ENCODE measurements at regions not wholly inside any gene's neighbourhood (a gene's known extent, or its start where the extent isn't known, plus 50 kb on each side); places are given as distances from the start of the nearest gene placed in this dataset.
A peak's percentile ranks its signal among the peaks of the same experiment; 100 is the strongest.

DNA sequence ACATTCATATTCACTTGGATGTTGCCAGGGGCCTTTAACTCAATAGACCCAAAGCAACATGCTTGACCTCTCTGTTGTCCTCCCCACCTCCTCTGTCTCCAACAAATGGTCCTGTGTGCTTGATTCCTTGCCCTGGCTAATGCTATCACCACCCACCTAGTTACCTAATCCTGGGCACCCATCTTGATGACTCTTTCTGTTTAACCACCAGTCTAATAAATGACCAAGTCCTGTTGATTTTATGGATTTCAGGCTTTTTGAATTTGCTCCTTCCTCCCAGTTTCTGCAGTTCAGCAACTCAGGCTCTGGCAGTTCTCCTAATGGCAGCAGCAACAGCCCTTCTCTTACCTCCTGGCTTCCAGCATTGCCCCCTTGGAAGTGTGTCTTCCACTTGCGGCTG is 246.3 kb upstream of the KLF4 start:
- no peak overlapping the region for H3K9ac ChIP-seq (ENCODE audit: insufficient read depth in 1 of 2, low read length in 2 of 2)

DNA sequence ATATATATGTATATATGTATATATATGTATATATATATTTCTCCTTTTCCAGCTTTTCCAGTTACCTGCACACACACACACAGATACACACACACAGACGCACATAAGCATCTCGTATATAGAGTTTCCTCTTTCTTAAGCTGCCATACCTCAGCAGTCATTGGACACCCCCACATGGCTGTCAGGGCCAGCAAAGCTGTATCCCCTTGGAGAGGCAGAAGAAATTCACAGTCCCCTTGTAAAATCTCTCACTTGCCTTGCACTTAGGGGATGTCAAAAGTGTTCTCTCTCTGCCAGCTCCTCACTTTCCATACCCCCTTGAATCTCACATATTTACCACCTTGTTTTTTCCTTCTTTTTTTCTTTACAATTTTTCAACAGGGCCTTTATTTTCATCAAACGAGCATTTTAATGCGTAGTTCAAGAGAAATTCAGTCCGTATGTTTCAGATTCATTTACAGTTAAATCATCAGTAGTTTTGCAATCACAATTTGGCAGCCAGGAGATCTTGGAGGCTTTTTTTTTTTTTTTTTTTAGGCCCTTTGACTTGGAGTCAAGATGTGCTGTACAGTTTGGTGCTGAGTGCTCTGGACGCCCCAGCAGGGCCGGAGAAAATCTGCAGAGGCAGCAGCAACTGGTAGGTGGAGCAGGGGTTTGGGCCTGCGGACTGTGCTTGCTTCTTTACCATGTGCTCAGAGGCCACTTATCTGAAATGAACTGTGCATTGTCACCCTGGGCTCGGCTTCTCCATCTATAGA is 244.9 kb upstream of the KLF4 start:
- Histone ChIP-seq H3K9me3 (ENCODE audit: control insufficient read depth in 4 of 4, insufficient read depth in 3 of 4, low read length in 3 of 4) (no peaks in the 10 kb centered on the region), H3K27me3 (ENCODE audit: control insufficient read depth in 3 of 3, insufficient read depth in 3 of 3, low read length in 2 of 3) (no peaks in the 10 kb centered on the region), H3K9ac (ENCODE audit: insufficient read depth in 1 of 2, low read length in 2 of 2) (peak overlapping the region in 1 of 2 donors; percentile 59), H3K4me1 (ENCODE audit: control insufficient read depth in 5 of 5, insufficient read depth in 5 of 5, low read length in 5 of 5) (peaks cover 5 to 72% (median 21%) of the 10 kb centered on the region in 5 donors), H3K27ac (ENCODE audit: low read depth in 1 of 2, low read length in 1 of 2) (peak overlapping the region in 1 of 2 donors; percentile 64), H3K4me3 (no peak overlapping the region), H3K36me3 (ENCODE audit: control insufficient read depth in 4 of 4, insufficient read depth in 4 of 4, low read length in 4 of 4) (no peaks in the 10 kb centered on the region)
- ATAC-seq (ENCODE audit: insufficient read depth, low FRiP score) (no peak), DNase-seq (peak; percentile 59 to 95 (median 94))
- 75 to 81% methylated on average over 9 of the region's 9 CpGs for WGBS, 2 donors
- TF ChIP-seq, protein P1, sequence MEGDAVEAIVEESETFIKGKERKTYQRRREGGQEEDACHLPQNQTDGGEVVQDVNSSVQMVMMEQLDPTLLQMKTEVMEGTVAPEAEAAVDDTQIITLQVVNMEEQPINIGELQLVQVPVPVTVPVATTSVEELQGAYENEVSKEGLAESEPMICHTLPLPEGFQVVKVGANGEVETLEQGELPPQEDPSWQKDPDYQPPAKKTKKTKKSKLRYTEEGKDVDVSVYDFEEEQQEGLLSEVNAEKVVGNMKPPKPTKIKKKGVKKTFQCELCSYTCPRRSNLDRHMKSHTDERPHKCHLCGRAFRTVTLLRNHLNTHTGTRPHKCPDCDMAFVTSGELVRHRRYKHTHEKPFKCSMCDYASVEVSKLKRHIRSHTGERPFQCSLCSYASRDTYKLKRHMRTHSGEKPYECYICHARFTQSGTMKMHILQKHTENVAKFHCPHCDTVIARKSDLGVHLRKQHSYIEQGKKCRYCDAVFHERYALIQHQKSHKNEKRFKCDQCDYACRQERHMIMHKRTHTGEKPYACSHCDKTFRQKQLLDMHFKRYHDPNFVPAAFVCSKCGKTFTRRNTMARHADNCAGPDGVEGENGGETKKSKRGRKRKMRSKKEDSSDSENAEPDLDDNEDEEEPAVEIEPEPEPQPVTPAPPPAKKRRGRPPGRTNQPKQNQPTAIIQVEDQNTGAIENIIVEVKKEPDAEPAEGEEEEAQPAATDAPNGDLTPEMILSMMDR (IDR thresholded peaks at IDR 0.05; ENCODE audit: control extremely low read depth, extremely low read depth) = no peak

More for the DNA sequence above, 246.3 kb upstream of the KLF4 start:
- 92 to 100% methylated on average over 1 of the region's 1 CpG for WGBS, 2 donors
- Histone ChIP-seq H3K9me3 (ENCODE audit: control insufficient read depth in 4 of 4, insufficient read depth in 3 of 4, low read length in 3 of 4) (no peaks in the 10 kb centered on the region), H3K4me3 (no peak overlapping the region), H3K27me3 (ENCODE audit: control insufficient read depth in 3 of 3, insufficient read depth in 3 of 3, low read length in 2 of 3) (no peaks in the 10 kb centered on the region), H3K36me3 (ENCODE audit: control insufficient read depth in 4 of 4, insufficient read depth in 4 of 4, low read length in 4 of 4) (no peaks in the 10 kb centered on the region), H3K4me1 (ENCODE audit: control insufficient read depth in 5 of 5, insufficient read depth in 5 of 5, low read length in 5 of 5) (peaks cover 5 to 83% (median 21%) of the 10 kb centered on the region in 5 donors), H3K27ac (ENCODE audit: low read depth in 1 of 2, low read length in 1 of 2) (no peak overlapping the region)
- DNase-seq = no peak
- TF ChIP-seq, protein P1 (IDR thresholded peaks at IDR 0.05; ENCODE audit: control extremely low read depth, extremely low read depth) = no peak
- ATAC-seq (ENCODE audit: insufficient read depth, low FRiP score) = no peak

DNA sequence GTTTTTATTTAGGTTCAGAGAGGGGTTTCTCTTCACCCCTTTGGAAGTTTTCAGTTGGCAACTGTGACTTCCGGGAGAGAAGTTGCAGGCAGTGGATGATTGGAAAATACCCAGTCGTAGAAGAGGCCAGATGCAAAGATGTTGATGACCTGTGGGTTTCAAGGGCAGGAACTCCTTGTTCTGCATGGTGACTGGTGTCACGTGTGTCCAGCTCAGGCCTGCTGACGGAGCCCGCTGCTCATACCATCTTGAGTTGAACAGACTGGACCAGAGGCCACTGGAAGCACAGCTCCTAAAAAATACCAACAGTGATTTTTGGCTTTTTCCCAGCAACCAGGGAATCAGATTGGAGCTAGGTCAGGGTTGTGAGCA is 243.9 kb upstream of the KLF4 start:
- ATAC-seq (ENCODE audit: insufficient read depth, low FRiP score) (no peak), DNase-seq (no peak)
- Histone ChIP-seq H3K27ac (ENCODE audit: low read depth in 1 of 2, low read length in 1 of 2) (peak overlapping the region; percentile 68 to 89), H3K9ac (ENCODE audit: insufficient read depth in 1 of 2, low read length in 2 of 2) (no peak overlapping the region), H3K27me3 (ENCODE audit: control insufficient read depth in 3 of 3, insufficient read depth in 3 of 3, low read length in 2 of 3) (no peaks in the 10 kb centered on the region), H3K9me3 (ENCODE audit: control insufficient read depth in 4 of 4, insufficient read depth in 3 of 4, low read length in 3 of 4) (no peaks in the 10 kb centered on the region), H3K4me1 (ENCODE audit: control insufficient read depth in 5 of 5, insufficient read depth in 5 of 5, low read length in 5 of 5) (peaks cover 5 to 63% (median 16%) of the 10 kb centered on the region in 5 donors), H3K36me3 (ENCODE audit: control insufficient read depth in 4 of 4, insufficient read depth in 4 of 4, low read length in 4 of 4) (no peaks in the 10 kb centered on the region), H3K4me3 (no peak overlapping the region)
- TF ChIP-seq, protein P1 (IDR thresholded peaks at IDR 0.05; ENCODE audit: control extremely low read depth, extremely low read depth) = no peak
- WGBS, 2 donors = 51 to 69% methylated on average over 5 of the region's 5 CpGs
